ENCODE measurements at regions not wholly inside any gene's neighbourhood (a gene's known extent, or its start where the extent isn't known, plus 50 kb on each side); places are given as distances from the start of the nearest gene placed in this dataset.
"Not testable (repeated sequence)": the region's sequence is repeated elsewhere in the genome, so short reads cannot be mapped to it uniquely, and the experiment has no call there.

DNA sequence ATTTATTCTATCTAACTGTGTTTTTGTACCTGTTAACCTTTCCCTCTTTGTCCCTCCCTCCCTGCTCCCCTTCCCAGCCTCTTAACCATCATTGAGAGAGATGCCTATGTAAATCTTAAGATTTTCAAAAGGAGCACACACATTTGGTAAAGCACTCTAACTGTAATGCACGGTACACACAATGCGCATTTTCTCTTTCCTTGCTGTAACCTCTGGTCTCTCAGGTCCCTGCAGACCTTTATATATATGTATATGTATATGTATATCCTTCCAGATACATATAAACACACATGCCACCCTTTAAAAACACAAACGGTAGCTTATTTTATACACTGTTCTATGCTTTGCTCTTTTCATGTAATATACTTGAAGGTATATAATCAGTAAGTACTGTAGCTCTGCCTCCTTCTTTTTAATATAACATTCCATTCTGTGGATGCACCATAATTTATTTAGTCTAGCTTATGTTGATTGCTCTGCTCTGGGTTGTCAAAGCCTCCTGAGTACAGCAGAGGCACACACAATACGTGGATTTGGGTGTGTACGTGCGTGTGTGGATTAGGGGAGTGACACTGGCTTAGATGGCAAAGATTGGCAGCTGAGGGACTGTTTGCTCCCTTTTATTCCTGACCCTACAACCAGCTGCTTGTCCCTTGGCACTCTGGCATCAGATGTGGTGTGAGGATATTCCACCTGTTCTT lies 118.4 kb upstream of the PTPN20 start:
- intact Hi-C loops (cut with micrococcal nuclease); H4K20me1 ChIP-seq (replicated peaks; ENCODE audit: control insufficient read depth, insufficient read depth, low read length); BruUV-seq (replicated peaks); H2AFZ ChIP-seq (ENCODE audit: low read depth, low read length); H3K27ac ChIP-seq (ENCODE audit: extremely low read depth, low read depth, low read length); POLR2A ChIA-PET; H3K4me1 ChIP-seq (replicated peaks in 1 of 2; ENCODE audit: control insufficient read depth in 2 of 2, insufficient read depth in 2 of 2, low read length in 2 of 2); CTCF ChIA-PET (ENCODE audit: low intra/inter-chr PET ratio); ATAC-seq; H3K4me2 ChIP-seq (ENCODE audit: insufficient read depth, low read length); H3K27me3 ChIP-seq (ENCODE audit: control insufficient read depth in 2 of 2, insufficient read depth in 2 of 2, low read length in 2 of 2); H3K9me3 ChIP-seq (replicated peaks; ENCODE audit: control insufficient read depth, insufficient read depth, low read depth, low read length); H3K4me3 ChIP-seq; H3K79me2 ChIP-seq (ENCODE audit: control insufficient read depth, insufficient read depth, low read length); H3K9ac ChIP-seq (ENCODE audit: insufficient read depth in 1 of 2, low read depth in 2 of 2, low read length in 2 of 2); FAIRE-seq; DNase-seq (ENCODE audit: extremely low read depth in 1 of 4, low spot score in 3 of 4); H3K9me1 ChIP-seq (ENCODE audit: control insufficient read depth, insufficient read depth, low read length): not testable (repeated sequence)
- H3K36me3 ChIP-seq (ENCODE audit: control insufficient read depth, insufficient read depth, low read length): peaks cover 18% of the 10 kb centered on the region; the same call in 1 of the 3 replicates
- in situ Hi-C loops (cut with MboI): loop anchor here (25.0 kb wide), 1 partner anchor 131 kb away; no protein-coding TSS in a partner anchor
- WGBS (ENCODE audit: insufficient coverage, low coverage, missing lambda C conversion rate): 88% methylated on average over 3 of the region's 6 CpGs

DNA sequence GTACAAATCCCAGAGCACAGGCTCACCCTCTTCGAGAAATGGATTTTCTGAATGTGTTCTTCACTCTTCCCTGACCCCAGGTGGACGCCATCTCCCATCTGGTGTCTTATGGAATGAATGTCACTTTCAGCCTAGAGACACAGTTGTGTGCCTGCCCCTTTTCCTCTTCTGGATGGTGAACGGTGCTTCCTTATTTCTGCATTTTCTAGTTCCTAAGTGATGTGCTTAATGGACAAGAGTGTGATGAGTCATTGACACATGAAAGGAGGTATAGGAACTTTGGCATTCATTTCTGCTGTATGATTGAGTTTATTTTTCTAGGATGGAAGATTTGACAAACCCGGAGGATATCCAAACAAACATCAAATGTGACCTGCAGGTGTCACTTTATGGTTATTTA lies 114.9 kb upstream of the PTPN20 start:
- H3K27me3 ChIP-seq (ENCODE audit: control insufficient read depth in 2 of 2, insufficient read depth in 2 of 2, low read length in 2 of 2); POLR2A ChIA-PET; H3K4me2 ChIP-seq (ENCODE audit: insufficient read depth, low read length); H3K27ac ChIP-seq (ENCODE audit: extremely low read depth, low read depth, low read length); H2AFZ ChIP-seq (ENCODE audit: low read depth, low read length); H3K79me2 ChIP-seq (ENCODE audit: control insufficient read depth, insufficient read depth, low read length); BruUV-seq (replicated peaks); H4K20me1 ChIP-seq (replicated peaks; ENCODE audit: control insufficient read depth, insufficient read depth, low read length); intact Hi-C loops (cut with micrococcal nuclease); CTCF ChIA-PET (ENCODE audit: low intra/inter-chr PET ratio); H3K4me1 ChIP-seq (replicated peaks in 1 of 2; ENCODE audit: control insufficient read depth in 2 of 2, insufficient read depth in 2 of 2, low read length in 2 of 2); FAIRE-seq; DNase-seq (ENCODE audit: extremely low read depth in 1 of 4, low spot score in 3 of 4); H3K9me1 ChIP-seq (ENCODE audit: control insufficient read depth, insufficient read depth, low read length); H3K36me3 ChIP-seq (ENCODE audit: control insufficient read depth, insufficient read depth, low read length); H3K9ac ChIP-seq (ENCODE audit: insufficient read depth in 1 of 2, low read depth in 2 of 2, low read length in 2 of 2); H3K9me3 ChIP-seq (replicated peaks; ENCODE audit: control insufficient read depth, insufficient read depth, low read depth, low read length); ATAC-seq; H3K4me3 ChIP-seq: not testable (repeated sequence)
- in situ Hi-C loops (cut with MboI): loop anchor here (5.0 to 25.0 kb wide), 2 partner anchors 134 to 1256 kb away; no protein-coding TSS in a partner anchor
- 83% methylated on average over 4 of the region's 4 CpGs for WGBS (ENCODE audit: insufficient coverage, low coverage, missing lambda C conversion rate)

DNA sequence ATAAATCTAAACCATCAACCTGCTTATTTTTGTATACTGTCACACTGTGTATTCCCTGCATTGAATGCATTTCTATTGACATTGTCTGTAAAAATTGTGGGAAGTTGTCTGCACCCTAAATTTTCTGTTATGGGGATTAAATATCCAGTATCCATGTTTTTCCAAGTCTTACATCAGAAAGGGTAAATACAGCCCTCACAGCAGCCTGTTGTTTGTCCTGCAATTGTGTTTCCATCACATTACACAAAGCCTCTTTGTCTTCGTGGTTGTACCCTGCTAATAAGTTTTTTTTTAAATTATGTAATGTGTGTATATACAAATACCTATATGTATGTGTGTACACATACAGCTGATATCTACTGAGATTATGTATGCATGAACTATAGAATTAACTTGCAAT lies 109.2 kb upstream of the PTPN20 start:
- H3K27me3 ChIP-seq (ENCODE audit: control insufficient read depth in 2 of 2, insufficient read depth in 2 of 2, low read length in 2 of 2); H3K9ac ChIP-seq (ENCODE audit: insufficient read depth in 1 of 2, low read depth in 2 of 2, low read length in 2 of 2); H3K4me1 ChIP-seq (replicated peaks in 1 of 2; ENCODE audit: control insufficient read depth in 2 of 2, insufficient read depth in 2 of 2, low read length in 2 of 2); FAIRE-seq; H4K20me1 ChIP-seq (replicated peaks; ENCODE audit: control insufficient read depth, insufficient read depth, low read length); H3K27ac ChIP-seq (ENCODE audit: extremely low read depth, low read depth, low read length); ATAC-seq; CTCF ChIA-PET (ENCODE audit: low intra/inter-chr PET ratio); H3K9me3 ChIP-seq (replicated peaks; ENCODE audit: control insufficient read depth, insufficient read depth, low read depth, low read length); BruUV-seq (replicated peaks); H3K36me3 ChIP-seq (ENCODE audit: control insufficient read depth, insufficient read depth, low read length); in situ Hi-C loops (cut with MboI); H3K4me2 ChIP-seq (ENCODE audit: insufficient read depth, low read length); intact Hi-C loops (cut with micrococcal nuclease); H3K79me2 ChIP-seq (ENCODE audit: control insufficient read depth, insufficient read depth, low read length); DNase-seq (ENCODE audit: extremely low read depth in 1 of 4, low spot score in 3 of 4); H3K4me3 ChIP-seq; POLR2A ChIA-PET; H2AFZ ChIP-seq (ENCODE audit: low read depth, low read length); H3K9me1 ChIP-seq (ENCODE audit: control insufficient read depth, insufficient read depth, low read length): not testable (repeated sequence)
- 48% methylated on average over 1 of the region's 1 CpG for WGBS (ENCODE audit: insufficient coverage, low coverage, missing lambda C conversion rate)
